ENCODE measurements at regions not wholly inside any gene's neighbourhood (a gene's known extent, or its start where the extent isn't known, plus 50 kb on each side); places are given as distances from the start of the nearest gene placed in this dataset.

- peak in 1 of 2 experiments; percentile 39 for DNase-seq
Observed at GRCh38 chr2:57740891-57741290, 305.7 kb upstream of the VRK2 start.

- no peak for DNase-seq
Observed at GRCh38 chr2:57753636-57754035, 293.0 kb upstream of the VRK2 start.

- DNase-seq, result no peak
Observed at GRCh38 chr2:57758686-57759085, 287.9 kb upstream of the VRK2 start.

DNA sequence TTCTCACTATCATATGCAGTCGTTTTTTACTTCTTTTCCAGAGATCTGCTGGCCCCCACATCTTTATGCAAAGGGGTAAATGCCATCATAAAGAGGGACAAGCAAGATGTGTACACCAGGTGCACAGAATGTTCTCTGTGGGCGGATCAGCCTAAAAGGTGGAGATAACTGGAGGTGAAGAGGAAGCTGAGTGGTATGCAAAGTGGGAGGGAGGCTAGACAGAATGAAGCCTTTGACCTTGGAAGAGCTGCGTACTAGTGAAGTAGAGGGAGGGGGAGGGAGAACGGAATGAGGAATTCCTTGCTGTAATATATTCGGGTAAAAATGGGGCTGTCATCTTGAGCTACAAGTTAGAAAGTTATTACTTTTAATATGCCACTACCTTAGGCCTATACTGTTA, 287.5 kb upstream of the VRK2 start:
- peak in 1 of 2 experiments; percentile 16 for DNase-seq

DNA sequence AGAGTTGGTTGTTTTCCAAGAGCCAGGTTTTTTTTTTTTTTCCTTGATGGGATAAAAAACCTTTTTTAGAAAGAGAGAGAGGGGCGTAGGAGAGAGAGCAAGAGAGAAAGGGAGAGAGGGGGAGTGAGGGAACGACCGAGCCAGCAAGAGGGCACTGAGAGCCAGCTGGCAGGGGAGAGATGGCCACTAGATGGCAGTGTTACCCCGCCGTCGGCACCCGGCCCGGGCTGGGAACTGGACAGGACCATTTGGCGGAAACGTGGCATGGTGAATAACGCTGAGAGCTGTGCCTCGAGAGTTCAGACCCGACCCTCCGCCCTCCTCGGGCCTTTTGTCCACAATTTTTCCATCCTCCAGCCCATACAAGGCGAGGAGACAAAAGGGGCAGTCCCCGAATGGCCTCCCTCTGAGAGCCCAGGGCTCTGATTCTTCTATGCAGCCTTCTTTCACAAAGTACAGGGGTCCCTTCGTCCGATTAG, 286.7 kb upstream of the VRK2 start:
- DNase-seq, result peak; percentile 82

- DNase-seq, result no peak
Observed at GRCh38 chr2:57760381-57760801, 286.2 kb upstream of the VRK2 start.

DNA sequence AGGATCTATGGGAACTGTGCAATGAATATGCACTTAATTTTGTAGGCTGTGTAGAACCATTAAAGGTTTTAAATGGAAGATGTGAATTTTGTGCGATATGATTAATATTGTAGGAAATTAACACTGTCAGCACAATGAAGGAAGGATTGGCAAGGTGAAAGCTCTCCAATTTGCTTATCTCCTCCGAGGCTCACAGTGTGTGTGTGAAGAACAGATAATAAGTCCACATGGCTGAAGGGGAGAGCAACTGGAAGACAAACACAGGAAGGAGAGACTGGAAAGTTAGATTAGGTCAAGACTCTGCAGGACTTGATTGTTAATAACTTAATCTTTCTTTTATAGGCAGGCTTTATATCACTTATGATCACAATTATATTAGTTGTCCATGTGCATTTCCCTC, 269.7 kb upstream of the VRK2 start:
- DNase-seq, result no peak

DNA sequence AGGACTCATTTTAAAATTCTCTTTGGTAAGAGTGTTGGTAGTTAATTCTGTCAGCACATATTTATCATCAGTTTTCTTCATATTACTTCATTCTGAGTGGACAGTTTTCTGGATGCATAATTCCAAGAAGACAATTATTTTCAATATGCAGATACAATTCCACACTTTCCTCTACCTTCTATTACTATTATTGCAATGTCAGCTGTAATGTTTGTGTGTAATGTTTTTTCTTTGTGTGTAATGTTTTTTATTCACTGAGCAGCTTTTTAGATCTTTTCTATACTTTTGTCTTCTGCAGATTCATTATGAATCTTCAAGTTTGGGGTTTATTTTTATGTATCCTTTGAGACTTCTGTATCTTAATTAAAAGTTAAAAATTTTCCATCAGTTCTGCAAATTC, 264.0 kb upstream of the VRK2 start:
- no peak for DNase-seq

GRCh38 chr2:57793310-57793709, 253.3 kb upstream of the VRK2 start:
- no peak for DNase-seq

DNA sequence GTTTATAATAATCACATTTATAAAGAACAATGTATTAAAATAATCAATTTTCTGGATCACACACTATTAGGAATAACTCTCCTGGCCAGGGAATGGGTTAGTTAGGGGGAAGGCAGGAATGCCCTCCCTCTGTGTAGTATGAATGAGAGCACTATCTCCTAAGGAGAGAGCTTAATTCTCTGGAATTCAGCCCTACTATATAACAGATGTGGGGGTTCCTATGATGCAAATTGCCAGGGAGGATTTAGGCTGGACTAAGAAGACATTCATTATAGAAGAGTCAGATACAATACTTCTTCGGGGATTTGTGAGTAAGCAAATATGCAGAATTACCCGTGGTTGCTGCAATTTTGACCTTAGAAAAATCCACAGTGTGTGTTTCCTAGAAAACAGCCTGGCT, 250.1 kb upstream of the VRK2 start:
- DNase-seq, result no peak

DNA sequence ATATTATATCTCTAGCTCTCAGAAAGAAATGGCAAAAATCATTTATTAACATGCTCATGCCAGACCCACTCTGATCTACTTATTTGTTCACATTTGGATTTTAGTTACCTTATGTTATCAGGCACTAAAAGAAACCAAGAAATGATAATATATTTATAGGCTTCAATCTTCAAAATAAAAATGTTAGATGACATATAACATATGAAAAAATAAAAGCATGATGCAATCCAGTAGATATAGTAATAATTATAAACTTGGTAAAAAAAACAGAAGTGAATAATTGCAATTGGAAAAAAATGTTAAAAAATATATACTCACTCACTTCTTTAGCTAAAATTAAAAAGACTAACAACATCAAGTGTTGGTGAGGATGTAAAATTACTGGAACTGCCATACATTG, 248.3 kb upstream of the VRK2 start:
- DNase-seq, result no peak

DNA sequence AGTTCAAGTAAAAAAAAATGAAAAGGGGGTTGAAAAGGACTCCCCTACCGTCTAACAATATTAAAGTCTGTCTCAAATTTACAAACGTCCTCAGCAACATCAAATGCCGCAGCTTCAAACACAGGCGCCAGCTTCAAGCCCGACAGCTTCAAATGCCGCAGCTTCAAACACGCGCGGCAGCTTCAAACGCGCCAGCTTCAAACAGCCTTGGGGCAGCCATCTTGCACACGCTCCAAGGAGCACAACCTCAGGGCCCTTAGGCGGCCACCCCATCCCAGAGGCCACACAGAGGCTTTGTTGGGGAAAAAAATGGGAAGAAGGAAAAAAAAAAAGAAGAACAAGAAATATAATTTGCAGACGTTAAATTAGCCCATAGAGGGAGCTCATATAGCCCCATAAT, 244.4 kb upstream of the VRK2 start:
- no peak for DNase-seq

- DNase-seq, result no peak
Observed at GRCh38 chr2:57804971-57805370, 241.6 kb upstream of the VRK2 start.

- no peak for DNase-seq
Observed at GRCh38 chr2:57806449-57806968, 240.1 kb upstream of the VRK2 start.

- DNase-seq, result no peak
Observed at GRCh38 chr2:57809230-57809629, 237.4 kb upstream of the VRK2 start.

DNA sequence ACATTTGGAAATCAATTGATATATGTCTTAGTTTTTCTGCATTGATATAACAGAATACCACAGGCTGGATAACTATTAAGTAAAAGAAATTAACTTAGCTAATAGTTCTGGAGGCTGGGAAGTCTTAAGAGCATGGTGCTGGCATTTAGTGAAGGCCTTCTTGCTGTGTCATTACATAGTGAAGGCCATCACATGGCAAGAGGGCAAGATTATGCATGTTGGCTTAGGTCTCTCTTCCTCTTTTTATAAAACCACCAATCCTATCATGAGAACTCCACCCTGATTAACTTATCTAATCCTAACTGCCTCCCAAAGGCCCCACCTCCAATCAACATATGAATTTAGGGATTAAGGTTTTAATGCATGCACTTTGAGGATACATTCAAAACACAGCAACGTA, 225.5 kb upstream of the VRK2 start:
- no peak for DNase-seq

- no peak for DNase-seq
Observed at GRCh38 chr2:57828221-57828620, 218.4 kb upstream of the VRK2 start.

GRCh38 chr2:57834666-57835065, 211.9 kb upstream of the VRK2 start:
- no peak for DNase-seq

- DNase-seq, result no peak
Observed at GRCh38 chr2:57842531-57842930, 204.1 kb upstream of the VRK2 start.

GRCh38 chr2:57843158-57843557, 203.4 kb upstream of the VRK2 start:
- no peak for DNase-seq

DNA sequence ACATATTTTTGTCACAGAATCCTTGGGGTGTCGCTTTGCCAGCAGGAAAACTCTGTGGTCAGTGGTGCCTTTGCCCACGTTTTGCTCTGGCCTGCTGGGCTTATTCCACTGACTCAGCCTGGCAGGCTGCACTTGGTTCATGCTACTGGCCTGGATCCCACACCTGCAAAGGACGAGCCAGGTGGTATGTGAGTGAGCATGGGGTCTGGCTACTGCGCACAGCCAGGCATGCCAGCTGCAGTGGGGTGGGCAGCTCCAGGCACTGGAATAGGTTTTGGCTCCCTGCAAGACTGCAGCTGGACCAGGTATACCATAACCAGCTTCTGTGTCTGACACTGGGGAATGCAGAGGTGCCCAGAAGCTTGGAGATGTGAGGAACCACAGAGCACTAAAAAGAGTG, 197.9 kb upstream of the VRK2 start:
- no peak for DNase-seq

GRCh38 chr2:57849843-57850242, 196.8 kb upstream of the VRK2 start:
- no peak for DNase-seq

GRCh38 chr2:57850415-57851130, 196.0 kb upstream of the VRK2 start:
- no peak for DNase-seq

DNA sequence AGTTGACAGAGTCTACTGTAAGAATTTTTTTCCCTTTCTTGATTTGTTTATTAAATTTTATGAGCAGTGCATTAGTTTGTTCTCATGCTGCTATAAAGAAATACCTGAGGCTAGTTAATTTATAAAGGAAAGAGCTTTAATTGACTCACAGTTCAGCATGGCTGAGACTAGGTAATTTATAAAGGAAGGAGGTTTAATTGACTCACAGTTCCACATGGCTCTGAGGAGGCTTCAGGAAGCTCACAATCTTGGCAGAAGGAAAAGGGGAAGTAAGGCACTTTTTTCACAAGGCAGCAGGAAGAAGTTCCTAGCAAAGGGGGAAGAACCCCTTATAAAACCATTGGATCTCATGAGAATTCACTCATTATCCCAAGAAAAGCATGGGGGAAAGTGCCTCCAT, 191.4 kb upstream of the VRK2 start:
- DNase-seq, result no peak

DNA sequence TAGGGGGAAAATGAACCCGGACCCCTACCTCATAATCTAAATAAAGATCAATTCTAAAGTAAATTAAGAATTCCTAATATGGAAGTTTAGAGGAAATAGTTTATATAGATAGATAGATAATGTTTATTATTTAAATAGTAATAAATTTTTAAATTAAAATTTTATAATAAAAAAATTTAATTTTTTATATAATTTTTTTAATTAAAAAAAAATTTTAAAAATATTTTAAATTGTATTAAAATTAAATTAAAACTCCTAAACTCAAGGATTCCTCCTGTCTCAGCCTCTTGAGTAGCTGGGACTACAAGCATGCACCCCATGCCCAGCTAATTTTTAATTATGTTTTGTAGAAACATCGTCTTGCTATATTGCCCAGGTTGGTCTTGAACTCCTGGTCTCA, 186.9 kb upstream of the VRK2 start:
- DNase-seq, result no peak
